ENCODE measurements at regions not wholly inside any gene's neighbourhood (a gene's known extent, or its start where the extent isn't known, plus 50 kb on each side); places are given as distances from the start of the nearest gene placed in this dataset.
"Not testable (repeated sequence)": the region's sequence is repeated elsewhere in the genome, so short reads cannot be mapped to it uniquely, and the experiment has no call there.

DNA sequence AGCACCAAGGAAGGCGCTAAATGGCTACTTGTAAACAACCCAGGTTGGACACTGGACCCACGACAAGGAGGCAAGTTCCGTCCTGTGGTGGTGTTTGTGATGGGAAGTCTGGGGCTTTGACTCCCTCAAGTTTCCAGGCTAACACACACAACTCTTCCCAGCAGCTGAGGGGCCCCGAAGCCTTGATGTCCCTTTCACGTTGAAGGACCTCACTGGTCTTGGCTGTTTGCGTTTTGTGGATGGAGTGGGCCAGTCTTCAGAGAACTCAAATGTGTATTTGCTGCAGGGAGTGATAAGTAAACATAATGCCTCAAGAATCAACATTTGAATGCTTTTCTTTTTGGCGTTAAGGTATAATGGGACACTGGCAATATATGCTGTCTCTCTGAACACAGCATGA is 199.2 kb downstream of the TM9SF2 start:
- no peak for DNase-seq (ENCODE audit: low spot score)

DNA sequence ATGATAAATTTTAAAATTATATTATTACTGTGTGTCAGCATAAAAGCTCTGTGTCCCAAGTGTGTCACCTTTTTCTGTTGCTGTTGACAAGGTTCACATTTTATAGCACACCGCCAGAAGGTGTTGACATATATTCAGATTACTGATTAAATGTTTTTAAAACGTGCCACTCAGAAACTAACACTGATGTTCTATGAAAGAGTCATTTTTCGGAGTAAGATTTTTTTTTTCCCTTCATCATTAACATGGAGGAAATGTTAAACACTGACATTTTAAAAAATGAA is 197.5 kb downstream of the TM9SF2 start:
- DNase-seq (ENCODE audit: low spot score), result no peak

- no peak for DNase-seq (ENCODE audit: low spot score)
Measured at GRCh38 chr13:99698010-99698815, 196.9 kb downstream of the TM9SF2 start.

DNA sequence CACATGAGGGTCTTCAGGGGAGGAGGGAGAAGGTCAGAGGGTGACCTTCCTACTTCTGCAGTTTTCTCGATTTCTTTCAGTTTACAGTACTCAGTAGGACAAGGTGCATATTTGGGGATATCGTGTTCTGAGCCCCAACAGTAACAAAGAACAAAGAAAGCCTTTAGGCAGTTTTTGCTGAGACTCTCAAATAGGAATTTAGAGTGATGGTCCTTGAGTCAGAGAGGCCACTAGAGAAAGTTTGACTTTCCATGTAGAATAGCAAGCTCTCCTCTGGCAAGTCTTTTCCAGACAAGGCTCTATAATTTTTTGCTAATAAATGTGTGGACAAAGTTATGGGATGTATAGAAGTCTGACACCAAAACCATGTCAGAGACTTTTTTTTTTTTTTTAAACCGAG is 194.6 kb downstream of the TM9SF2 start:
- no peak for DNase-seq (ENCODE audit: low spot score)

GRCh38 chr13:99693852-99694611 is 192.8 kb downstream of the TM9SF2 start:
- DNase-seq (ENCODE audit: low spot score), result no peak

DNA sequence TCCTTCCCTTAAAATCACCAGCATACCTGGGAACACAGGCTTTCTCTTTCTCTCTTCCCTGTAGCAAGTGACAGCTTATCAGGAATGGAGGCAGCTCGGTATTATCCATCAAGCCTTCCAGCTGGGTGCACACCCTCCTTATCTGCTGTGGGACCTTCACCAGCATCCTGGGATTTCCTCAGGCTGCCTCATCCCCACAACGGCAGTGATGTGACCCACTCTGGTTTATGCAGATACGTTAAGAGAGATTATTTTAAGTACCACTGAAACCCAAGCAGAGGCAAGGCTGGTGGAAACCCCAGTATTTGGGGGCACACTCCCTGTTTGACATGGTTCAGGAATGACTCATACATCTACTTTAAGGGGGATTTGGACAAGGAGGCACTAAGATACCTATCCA is 192.1 kb downstream of the TM9SF2 start:
- DNase-seq (ENCODE audit: low spot score), result no peak

- no peak for DNase-seq (ENCODE audit: low spot score)
Measured at GRCh38 chr13:99692854-99693253, 191.6 kb downstream of the TM9SF2 start.

DNA sequence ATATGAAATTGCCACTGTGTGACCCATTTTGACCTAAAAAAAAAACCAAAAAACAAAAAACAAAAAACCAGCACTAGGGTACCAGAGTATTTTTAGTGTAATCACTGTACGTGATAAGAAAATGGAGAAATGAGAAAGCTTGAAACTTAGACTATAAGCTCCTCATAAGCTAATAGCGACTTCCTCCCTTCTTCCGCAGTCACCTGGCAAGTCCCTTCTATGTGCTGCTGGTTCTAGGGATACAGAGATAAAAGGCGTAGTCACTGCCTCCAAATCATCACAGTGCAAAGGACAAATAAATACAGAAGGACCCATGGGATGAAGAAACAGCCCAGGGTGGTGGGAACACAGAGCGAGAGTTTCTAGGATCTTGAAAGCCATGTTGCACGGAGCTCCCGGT is 190.3 kb downstream of the TM9SF2 start:
- no peak for DNase-seq (ENCODE audit: low spot score)

DNA sequence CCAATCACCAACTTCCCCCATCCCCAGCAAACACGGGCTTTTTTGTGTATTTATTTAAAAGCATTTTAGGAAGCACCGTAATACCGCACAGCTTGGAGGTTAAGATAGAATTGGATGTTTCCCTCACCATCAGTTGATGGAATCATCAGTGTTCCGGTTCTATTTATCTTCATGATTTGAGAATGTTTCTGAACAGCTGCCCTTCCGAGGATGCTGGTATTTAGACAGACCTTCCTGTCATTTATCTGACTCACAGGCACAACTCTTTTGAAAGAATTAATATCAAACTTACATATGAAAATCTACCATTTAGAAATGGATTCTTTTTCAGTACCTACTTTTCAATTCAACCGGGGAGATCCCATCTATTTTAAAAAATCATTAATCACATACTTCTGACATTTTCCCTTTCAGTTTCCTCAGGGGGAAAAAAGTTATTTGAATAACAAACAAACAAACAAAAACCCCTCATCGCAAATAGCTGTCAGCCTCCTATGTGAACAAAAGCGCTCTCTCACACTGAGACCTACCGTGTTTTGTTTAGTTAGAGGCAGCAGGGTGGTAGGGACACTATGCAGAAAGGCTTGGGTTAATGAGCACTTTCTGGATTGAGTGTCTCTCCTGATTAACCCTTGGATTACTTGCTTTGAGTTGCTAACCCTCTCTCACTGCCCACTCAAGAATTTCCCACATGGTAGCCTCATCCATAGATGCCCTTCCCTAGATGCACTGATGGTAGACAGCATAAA is 189.3 kb downstream of the TM9SF2 start:
- DNase-seq (ENCODE audit: low spot score), result no peak

DNA sequence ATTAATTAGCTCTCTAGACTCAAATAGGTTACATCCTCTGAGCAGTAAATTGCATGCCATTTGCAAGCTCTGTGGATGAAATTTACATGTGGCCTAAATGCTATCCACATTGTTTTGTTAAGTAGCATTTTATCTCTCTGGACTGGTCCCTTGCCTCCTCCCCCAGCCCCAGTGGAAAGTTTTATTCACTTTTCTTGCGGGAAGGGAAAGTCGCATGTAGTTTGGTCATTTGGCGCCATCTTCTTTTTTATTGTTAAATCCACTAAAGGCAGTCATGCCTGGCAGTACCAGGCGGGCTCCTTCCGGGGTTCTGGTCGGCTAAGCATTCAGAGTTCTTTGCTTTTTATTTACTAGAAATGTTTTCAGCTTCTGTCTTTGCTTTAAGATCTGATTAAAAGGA is 188.7 kb downstream of the TM9SF2 start:
- DNase-seq (ENCODE audit: low spot score), result no peak

- no peak for DNase-seq (ENCODE audit: low spot score)
Measured at GRCh38 chr13:99688776-99689175, 187.5 kb downstream of the TM9SF2 start.

GRCh38 chr13:99687723-99688397 is 186.6 kb downstream of the TM9SF2 start:
- no peak for DNase-seq (ENCODE audit: low spot score)

- no peak for DNase-seq (ENCODE audit: low spot score)
Measured at GRCh38 chr13:99686944-99687411, 185.7 kb downstream of the TM9SF2 start.

DNA sequence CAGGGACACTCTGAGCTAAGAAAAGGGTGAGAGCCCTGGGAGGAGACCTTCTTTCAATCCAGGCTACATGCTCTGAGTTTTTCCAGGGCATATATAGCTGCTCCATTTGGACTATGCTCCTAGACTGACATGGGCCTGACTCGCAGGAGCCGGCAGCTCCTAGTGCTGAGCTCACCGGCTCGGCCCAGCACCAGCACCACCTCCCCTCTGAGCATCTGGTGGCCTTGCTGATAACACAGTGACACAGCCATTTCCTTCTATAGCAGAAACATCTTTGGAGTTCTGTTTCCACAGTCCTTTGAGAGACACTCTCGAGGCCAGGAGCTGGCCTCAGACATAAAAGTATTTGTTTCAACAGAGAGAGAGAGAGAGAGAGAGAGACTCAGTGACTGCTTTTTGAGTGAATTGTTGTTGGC is 184.9 kb downstream of the TM9SF2 start:
- DNase-seq (ENCODE audit: low spot score), result no peak

- DNase-seq (ENCODE audit: low spot score), result no peak
Measured at GRCh38 chr13:99681695-99682094, 180.4 kb downstream of the TM9SF2 start.

DNA sequence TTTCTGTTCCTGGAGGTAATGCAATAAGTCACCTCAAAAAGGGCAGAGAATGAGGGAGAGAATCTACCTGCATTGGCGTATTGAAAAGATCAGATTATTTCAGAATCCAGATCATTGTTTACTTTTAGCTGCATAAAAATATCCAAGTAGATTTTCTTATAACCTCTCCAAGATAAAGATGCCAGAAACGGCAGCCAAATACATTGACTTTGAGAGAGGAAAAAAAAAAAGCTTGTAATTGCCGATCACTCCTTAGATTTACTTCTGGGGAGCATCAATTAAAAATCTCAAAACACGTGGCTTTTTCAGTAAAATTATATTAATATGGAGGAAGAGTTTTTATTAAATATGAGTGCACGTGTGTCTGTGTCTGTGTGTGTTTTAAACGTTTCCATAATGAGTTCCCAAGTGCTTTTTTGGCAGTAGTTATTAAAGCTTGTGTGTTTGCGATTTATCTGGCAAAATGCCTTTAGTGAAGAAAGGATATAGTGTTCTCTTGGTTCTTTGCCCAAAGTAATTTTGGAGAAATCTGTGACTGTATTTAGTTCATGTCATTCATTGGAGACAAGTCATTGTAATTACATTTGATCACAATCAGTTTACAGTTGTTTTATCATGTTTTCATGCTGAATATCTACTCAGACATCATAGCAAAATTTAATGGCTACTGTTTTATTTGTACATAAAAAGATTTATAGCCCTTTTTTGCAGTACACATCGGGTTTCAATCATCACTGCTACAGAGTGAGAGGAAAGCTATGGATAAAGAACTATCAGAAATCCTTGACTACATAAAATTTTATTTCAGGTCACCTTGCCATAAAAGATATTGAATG is 176.1 kb downstream of the TM9SF2 start:
- peak; percentile 80 for DNase-seq (ENCODE audit: low spot score)

- no peak for DNase-seq (ENCODE audit: low spot score)
Measured at GRCh38 chr13:99671746-99672145, 170.5 kb downstream of the TM9SF2 start.

GRCh38 chr13:99669096-99669495 is 167.8 kb downstream of the TM9SF2 start:
- DNase-seq (ENCODE audit: low spot score), result not testable (repeated sequence)

DNA sequence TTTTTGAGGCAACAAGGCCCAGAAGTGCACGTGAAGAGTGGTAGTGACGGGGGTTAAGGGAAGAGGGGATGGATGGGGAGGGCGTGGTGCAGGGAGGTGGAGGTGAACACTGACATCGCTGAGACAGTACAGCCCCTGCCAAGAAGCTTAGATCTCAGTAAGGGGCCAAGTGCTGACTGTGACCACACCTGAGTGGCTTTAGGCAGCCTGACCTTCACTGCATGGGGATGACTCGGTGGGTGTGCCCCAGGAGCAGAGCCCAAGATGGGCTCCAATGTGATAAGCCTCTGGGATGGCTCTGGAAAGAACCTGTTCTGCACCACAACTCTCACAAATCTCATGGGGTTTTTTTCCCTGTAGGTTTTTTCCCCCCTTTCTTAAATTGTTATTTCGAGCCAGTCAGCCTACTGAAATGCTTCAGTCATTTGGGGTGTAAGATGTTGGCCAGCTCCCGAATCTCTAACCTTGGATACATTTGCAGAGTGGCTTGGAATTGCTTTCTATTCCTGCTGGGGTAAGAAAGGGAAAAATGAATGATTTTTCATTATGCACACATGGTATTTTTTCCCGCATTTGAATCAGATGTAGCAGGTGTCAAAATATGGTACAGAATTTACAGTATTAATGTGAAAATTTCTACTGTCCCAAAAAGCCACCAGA is 165.0 kb downstream of the TM9SF2 start:
- no peak for DNase-seq (ENCODE audit: low spot score)

DNA sequence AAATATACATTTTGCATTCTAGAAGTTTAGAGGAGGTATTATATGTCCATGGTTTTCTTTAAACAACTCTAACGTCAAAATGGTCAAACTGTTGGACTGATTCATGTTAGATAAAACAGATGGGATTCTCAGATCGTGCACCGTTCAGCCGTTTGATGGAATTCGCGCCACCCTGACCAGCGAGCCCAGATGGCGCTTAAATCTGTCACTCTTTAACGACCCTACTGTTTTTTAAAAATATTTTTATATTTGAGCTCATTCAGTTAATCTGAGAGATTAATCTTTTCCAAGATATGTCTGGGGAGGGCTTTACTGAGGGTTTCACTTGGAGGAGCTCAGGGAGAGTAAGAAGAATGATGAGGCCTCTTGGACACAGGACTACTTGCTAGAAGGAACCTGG is 164.4 kb downstream of the TM9SF2 start:
- DNase-seq (ENCODE audit: low spot score), result no peak

DNA sequence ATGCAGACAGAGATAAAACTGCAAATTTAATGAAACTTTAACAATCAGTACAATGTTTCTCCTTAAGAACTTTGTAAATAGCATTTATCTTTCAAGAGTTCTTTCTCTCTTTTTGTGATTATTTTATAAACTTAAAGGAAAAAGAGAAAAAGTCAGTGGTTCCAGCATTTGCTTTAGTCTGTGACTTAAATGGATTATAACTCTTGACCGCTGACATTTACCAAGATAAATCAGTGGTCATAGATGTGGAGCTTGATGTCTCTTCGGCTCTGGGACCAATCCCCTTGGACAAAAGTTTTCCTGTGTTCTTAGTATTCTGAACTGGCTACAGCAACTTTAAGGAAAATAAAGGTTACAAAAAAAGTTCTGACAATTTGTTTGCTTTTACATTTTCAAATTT is 162.6 kb downstream of the TM9SF2 start:
- no peak for DNase-seq (ENCODE audit: low spot score)

Measured in COLO829 (cell line).